Body of pancreas (tissue), 4 donors: ENCODE measurements at regions not wholly inside any gene's neighbourhood (a gene's known extent, or its start where the extent isn't known, plus 50 kb on each side); places are given as distances from the start of the nearest gene placed in this dataset.

Source experiments
- ATAC-seq: fragments of 150-250 bp; one replicate; pipeline ENCODE4 v1.9.1; 2016
- DNase-seq, 4 donors: peaks; one replicate each; pipeline ENCODE4 v3.0.0-alpha.2; 2019
- H3K27ac ChIP-seq, 4 donors: fragments of 200-600 bp; sonication (generic); 1 replicate in 3 of 4; 2 replicates in 1 of 4; pipeline versions ENCODE4 v1.5.1 to v1.6.1; 2016 to 2019; ENCODE audit warnings: mild to moderate bottlenecking in 1 of 4, mixed read lengths in 1 of 4, moderate library complexity in 1 of 4
- H3K27me3 ChIP-seq, 2 donors: fragments of 200-600 bp; sonication (generic); one replicate each; pipeline ENCODE4 v1.6.0; 2016; ENCODE audit warnings: mild to moderate bottlenecking in 1 of 2
- H3K36me3 ChIP-seq, 2 donors: fragments of 200-600 bp; sonication (generic); replicated peaks in 1 of 2; 2 replicates each; pipeline ENCODE4 v1.5.1; 2016; ENCODE audit warnings: low read depth in 2 of 2; ENCODE audit not compliant: insufficient read depth in 1 of 2
- H3K4me1 ChIP-seq: fragments of 200-600 bp; sonication (generic); one replicate; pipeline ENCODE4 v1.6.0; 2016
- H3K4me3 ChIP-seq, 2 donors: fragments of 200-600 bp; sonication (generic); 1 replicate in 1 of 2; 2 replicates in 1 of 2; pipeline ENCODE4 v1.5.1; 2016 to 2019
- H3K9me3 ChIP-seq, 3 donors: fragments of 200-600 bp; sonication (generic); 1 replicate in 2 of 3; 2 replicates in 1 of 3; pipeline ENCODE4 v1.5.1; 2016
- CTCF ChIP-seq, 7 experiments: fragments of 450-650 bp in 4 of 7; fragments of 200-600 bp in 3 of 7; sonication (generic) in 3 of 7; IDR thresholded peaks; one replicate each; pipeline ENCODE4 v1.5.1; 2016 to 2019; ENCODE audit warnings: antibody characterized with exemption in 7 of 7
- POLR2A ChIP-seq, 3 donors: fragments of 450-650 bp; IDR thresholded peaks; one replicate each; pipeline ENCODE4 v1.6.1; 2016; ENCODE audit warnings: antibody characterized with exemption in 3 of 3, mild to moderate bottlenecking in 2 of 3
- WGBS, 2 donors: methylation state at CpG; one replicate each; pipeline ENCODE4 v1.1.5; 2017; 5-methylcytosine and 5-hydroxymethylcytosine counted together
- intact Hi-C: fragments of 100-400 bp; cut with DNase I; formaldehyde crosslinking; loops from one replicate; pipeline ENCODE4 v1.15.1; 2023

- Histone ChIP-seq H3K27me3 (no peaks in the 10 kb centered on the region), H3K4me1 (peaks cover 17% of the 10 kb centered on the region), H3K9me3 (no peaks in the 10 kb centered on the region), H3K4me3 (no peak overlapping the region), H3K36me3 (no peaks in the 10 kb centered on the region), H3K27ac (no peak overlapping the region)
- peak in 3 of 4 donors; percentile 11 to 51 (median 38) for DNase-seq
- TF ChIP-seq CTCF (IDR thresholded peaks at IDR 0.05) = no peak
- TF ChIP-seq POLR2A (IDR thresholded peaks at IDR 0.05) = no peak
- intact Hi-C loops = no loop called here
- WGBS, 2 donors = 45 to 61% methylated on average over 4 of the region's 4 CpGs
- ATAC-seq = peak; percentile 68
These were observed 91.9 kb downstream of the LEPR start for GRCh38 chr1:65512383-65512782.

GRCh38 chr1:65512967-65513780 is 92.7 kb downstream of the LEPR start:
- no peak for TF ChIP-seq POLR2A (IDR thresholded peaks at IDR 0.05)
- TF ChIP-seq CTCF (IDR thresholded peaks at IDR 0.05) = no peak
- H3K4me1 ChIP-seq = peaks cover 17% of the 10 kb centered on the region
- no peak overlapping the region for H3K27ac ChIP-seq
- H3K36me3 ChIP-seq = no peaks in the 10 kb centered on the region
- DNase-seq = no peak
- intact Hi-C loops = no loop called here
- no peak for ATAC-seq
- no peak overlapping the region for H3K4me3 ChIP-seq
- H3K27me3 ChIP-seq = no peaks in the 10 kb centered on the region
- no peaks in the 10 kb centered on the region for H3K9me3 ChIP-seq
- WGBS, 2 donors = 66 to 78% methylated on average over 1 of the region's 1 CpG

- TF ChIP-seq POLR2A (IDR thresholded peaks at IDR 0.05) (no peak), CTCF (IDR thresholded peaks at IDR 0.05) (no peak)
- Histone ChIP-seq H3K27ac (no peak overlapping the region), H3K4me3 (no peak overlapping the region), H3K4me1 (peaks cover 17% of the 10 kb centered on the region), H3K36me3 (no peaks in the 10 kb centered on the region), H3K9me3 (no peaks in the 10 kb centered on the region), H3K27me3 (no peaks in the 10 kb centered on the region)
- intact Hi-C loops = no loop called here
- DNase-seq = peak in 1 of 4 donors; percentile 4
- 22 to 36% methylated on average over 2 of the region's 2 CpGs for WGBS, 2 donors
- ATAC-seq = no peak
These were observed 93.6 kb downstream of the LEPR start for GRCh38 chr1:65514041-65514440.

GRCh38 chr1:65524931-65525265 is 104.4 kb downstream of the LEPR start:
- Histone ChIP-seq H3K4me3 (no peak overlapping the region), H3K36me3 (no peaks in the 10 kb centered on the region), H3K27ac (no peak overlapping the region), H3K9me3 (no peaks in the 10 kb centered on the region), H3K27me3 (peaks cover 4 to 17% of the 10 kb centered on the region in 2 donors), H3K4me1 (peaks cover 18% of the 10 kb centered on the region)
- TF ChIP-seq POLR2A (IDR thresholded peaks at IDR 0.05) = no peak
- no peak for TF ChIP-seq CTCF (IDR thresholded peaks at IDR 0.05)
- DNase-seq = no peak
- 28 to 31% methylated on average over 5 of the region's 5 CpGs for WGBS, 2 donors
- intact Hi-C loops = no loop called here
- no peak for ATAC-seq
